GM18909 (cell line): ENCODE measurements at regions not wholly inside any gene's neighbourhood (a gene's known extent, or its start where the extent isn't known, plus 50 kb on each side); places are given as distances from the start of the nearest gene placed in this dataset.
"Not testable (repeated sequence)": the region's sequence is repeated elsewhere in the genome, so short reads cannot be mapped to it uniquely, and the experiment has no call there.

Experiments
- ATAC-seq: cut with Tn5 transposase; IDR thresholded peaks from one replicate; pipeline ENCODE4 v1.9.1; 2021; ENCODE audit warnings: mild to moderate bottlenecking; ENCODE audit not compliant: unreplicated experiment, poor library complexity

DNA sequence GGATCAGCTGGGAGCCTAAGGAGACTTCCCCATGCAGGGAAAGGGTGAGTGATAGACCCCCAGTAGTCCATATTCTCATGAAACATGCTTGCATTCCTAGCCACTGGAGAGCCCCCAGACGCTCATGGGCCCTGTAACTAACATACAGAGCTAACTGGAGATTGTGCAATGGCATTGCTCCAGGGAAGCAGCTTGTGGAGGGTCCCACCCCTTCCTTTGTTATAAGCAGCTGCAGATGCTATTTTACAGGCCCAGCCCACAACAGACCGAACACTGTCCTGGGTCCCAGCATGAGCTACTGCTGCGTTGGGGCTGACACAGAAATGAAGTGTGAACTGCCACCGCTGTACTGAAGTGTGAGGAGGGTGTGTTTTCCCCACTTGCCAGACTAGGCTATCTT, 1465.7 kb upstream of the DIAPH2 start:
- no peak for ATAC-seq

GRCh38 chrX:95248386-95248785, 1436.3 kb upstream of the DIAPH2 start:
- no peak for ATAC-seq

DNA sequence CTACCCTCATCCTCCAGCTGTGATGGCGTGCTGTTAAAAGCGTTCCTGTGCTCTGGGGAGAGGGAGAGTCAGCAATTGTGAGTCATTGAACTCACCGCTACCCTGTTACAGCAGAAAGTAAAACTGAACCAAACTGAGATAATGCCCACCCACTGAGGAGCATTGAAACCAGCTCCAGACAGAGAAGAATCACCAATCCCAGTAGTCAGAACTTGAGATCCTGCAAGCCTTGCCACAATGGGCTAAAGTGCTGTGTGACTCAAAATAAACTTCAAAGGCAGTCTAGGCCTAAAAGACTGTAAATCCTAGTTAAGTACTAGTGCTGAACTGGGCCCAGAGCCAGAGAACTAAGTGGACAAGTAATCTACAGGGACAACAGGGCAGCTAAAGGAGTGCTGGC, 1394.2 kb upstream of the DIAPH2 start:
- no peak for ATAC-seq

GRCh38 chrX:95291561-95291960, 1393.1 kb upstream of the DIAPH2 start:
- no peak for ATAC-seq

GRCh38 chrX:95318882-95319281, 1365.8 kb upstream of the DIAPH2 start:
- ATAC-seq: peak; percentile 56

DNA sequence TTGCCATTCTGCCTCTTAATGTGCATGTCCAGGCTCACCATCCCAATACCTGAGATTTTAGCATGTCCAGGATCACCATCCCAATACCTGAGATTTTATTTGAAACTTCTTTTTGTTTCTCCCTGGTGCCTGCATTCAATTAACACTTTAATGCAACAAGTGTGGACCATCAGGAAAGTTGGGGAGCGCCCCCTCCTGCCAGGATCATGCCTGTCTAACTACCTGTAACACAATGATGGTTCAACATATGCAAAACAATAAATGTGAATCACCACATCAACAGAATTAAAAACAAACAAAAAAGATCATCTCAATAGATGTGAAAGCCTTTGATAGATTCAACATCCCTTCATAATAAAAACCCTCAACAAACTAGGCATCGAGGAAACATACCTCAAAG, 1359.5 kb upstream of the DIAPH2 start:
- ATAC-seq: no peak

DNA sequence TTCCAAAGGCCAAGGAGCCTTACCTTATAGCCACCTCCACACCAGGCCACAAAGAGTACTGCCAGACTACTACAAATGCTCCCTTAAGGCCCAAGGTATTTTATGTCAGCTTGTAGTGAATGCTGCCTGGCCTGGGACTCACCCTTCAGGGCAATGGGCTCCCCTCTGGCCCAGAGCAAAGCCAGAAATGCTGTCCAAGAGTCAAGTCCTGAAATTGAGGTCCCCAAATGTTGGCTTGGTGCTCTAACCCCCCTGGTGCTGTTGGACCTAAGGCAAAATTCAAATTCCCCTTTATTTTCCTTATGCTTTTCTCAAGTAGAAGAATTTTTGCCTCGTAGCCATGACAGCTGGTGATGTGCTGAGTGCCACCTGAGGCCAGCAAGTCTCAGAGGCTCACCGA, 1354.3 kb upstream of the DIAPH2 start:
- ATAC-seq: no peak

DNA sequence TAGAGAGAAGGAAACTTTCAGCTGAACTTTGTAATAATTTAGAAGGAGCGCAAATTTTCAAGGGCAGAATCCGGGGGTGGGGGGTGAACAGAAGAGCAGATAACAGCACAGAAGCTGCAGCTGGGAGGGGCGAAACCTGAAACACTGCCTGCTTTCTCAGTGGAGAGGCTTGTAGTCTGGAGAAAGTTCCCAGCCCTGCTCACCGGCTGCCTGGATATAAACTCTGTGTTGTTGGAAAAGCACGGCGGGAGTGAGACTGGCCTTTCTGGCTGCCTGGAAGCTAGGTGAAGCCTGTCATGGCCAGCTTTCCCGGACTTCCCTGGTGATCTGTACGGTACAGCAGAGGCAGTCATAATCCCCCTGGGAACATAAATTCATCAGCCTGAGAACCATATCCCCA, 1352.1 kb upstream of the DIAPH2 start:
- ATAC-seq: no peak

- no peak for ATAC-seq
These were observed 1337.8 kb upstream of the DIAPH2 start for GRCh38 chrX:95346856-95347255.

DNA sequence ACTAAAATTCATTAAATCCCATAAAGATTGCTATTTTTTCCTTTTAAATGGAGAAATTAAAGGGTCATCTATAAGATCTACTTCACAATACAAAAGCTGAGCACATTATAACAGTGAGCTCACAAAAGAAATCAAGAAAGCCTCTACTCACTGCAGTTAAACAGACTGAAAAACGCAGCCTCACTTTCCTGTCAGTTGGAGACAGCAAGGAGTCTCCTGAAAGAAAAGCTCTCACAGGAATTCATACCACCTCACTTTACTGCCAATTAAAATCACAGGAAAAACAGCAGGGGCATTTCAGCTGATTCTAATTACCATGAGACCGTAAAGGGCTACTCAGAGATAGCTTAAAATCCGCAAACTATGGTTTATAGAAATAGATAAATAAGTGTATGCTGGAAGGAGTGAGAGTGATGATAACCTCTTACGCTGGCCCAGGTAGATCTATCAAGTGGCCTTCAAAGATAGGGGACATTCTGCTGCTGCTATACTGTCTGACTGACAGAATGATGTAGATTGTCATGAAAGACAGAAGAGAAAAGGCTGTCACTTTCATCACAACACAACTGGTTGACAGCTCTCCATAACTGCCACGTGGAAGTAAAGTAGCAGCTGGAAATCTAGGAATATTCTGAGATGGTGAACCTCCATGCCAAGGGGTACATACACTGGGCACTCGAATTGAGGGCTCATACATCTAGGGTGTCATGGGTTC, 1333.7 kb upstream of the DIAPH2 start:
- ATAC-seq: no peak

DNA sequence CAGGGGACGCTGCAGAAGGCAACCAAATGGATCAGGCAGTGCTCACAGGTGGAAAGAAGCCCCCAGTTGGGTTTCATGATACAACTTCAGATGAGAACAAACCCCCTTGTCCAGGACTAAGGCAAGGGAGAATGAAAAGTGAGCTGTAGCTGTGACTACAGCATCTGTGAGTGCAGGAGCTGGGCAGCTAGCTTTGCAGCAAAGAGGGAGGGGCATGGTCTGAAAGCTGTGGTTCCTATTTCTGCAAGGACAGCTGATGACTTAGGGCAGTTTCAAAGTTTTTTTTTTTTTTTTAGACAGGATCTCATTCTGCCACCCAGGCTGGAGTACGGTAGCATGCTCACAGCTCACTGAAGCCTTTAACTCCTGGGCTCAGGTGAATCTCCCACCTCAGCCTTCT, 1317.4 kb upstream of the DIAPH2 start:
- no peak for ATAC-seq

DNA sequence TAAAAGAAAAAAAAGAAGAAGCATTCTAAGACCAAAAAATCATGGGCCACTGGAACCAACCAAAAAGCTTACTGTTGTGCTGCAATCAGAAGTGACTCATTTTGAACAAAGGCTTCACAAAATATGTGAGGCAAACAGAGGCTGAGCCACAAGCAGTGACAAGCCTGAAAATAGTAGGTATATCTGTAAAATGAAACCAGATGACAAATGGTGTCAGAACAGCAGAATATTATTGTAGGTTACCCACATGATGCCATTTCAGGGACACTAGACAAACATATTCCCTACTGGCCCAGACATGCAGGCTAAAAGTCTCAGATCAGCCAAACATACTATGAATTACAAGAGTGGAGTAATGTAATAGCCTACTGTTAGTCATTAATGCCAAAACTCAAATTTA, 1301.8 kb upstream of the DIAPH2 start:
- ATAC-seq: no peak

DNA sequence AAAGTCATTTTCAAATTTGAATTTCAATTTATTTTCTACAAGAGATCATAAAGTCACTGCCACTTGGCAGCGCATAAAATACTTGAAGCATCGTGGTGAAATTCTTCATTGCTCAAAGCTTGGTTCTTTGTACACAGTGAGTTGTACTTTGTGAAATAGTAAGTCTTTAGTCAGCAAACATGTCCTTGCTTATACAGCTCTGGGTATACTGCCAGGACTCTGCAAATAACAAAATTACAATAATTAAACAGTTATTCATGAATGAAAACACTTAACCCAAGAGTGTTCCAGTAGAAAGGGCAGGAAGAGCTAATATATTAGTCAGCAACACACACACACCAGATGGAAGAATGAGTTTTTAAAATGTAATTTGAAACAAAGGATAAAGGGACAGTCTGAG, 1300.9 kb upstream of the DIAPH2 start:
- no peak for ATAC-seq

- no peak for ATAC-seq
These were observed 1257.3 kb upstream of the DIAPH2 start for GRCh38 chrX:95427389-95427788.

DNA sequence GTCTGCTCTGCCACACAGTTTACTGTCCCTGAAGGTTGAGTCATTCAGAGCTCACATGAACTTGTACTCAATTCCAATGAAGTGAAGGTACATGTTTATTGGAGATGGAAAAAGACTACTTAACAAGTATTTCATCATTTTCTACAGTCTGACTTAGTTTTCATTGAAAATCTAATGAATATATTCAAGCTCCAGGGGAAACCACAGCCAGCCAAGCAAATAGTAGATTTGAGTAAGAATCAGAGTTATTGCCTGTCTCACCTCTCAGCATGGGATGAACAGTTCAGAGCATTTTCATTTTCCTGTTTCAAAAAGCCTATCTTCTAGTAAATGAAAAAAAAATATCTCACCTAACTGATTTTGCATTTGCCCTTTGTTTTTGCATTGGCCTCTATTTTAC, 1249.4 kb upstream of the DIAPH2 start:
- ATAC-seq: no peak

GRCh38 chrX:95441836-95442235, 1242.8 kb upstream of the DIAPH2 start:
- no peak for ATAC-seq

GRCh38 chrX:95484781-95485180, 1199.9 kb upstream of the DIAPH2 start:
- ATAC-seq: no peak

- ATAC-seq: no peak
These were observed 1178.9 kb upstream of the DIAPH2 start for GRCh38 chrX:95505721-95506120.

- no peak for ATAC-seq
These were observed 1175.2 kb upstream of the DIAPH2 start for GRCh38 chrX:95509474-95509873.

DNA sequence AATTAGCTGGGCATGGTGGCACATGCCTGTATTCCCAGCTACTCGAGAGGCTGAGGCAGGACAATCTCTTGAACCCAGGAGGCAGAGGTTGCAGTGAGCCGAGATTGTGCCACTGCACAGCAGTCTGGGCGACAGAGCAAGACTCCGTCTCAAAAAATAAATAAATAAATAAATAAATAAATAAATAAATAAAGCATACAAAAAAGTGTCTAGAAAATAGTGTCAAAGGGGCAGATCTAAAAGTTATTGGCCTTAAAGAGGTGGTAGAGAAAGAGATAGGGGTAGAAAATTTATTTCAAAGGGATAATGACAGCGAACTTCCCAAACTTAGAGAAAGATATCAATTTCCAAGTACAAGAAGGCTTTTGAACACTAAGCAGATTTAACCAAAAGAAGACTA, 1160.6 kb upstream of the DIAPH2 start:
- ATAC-seq: not testable (repeated sequence)

DNA sequence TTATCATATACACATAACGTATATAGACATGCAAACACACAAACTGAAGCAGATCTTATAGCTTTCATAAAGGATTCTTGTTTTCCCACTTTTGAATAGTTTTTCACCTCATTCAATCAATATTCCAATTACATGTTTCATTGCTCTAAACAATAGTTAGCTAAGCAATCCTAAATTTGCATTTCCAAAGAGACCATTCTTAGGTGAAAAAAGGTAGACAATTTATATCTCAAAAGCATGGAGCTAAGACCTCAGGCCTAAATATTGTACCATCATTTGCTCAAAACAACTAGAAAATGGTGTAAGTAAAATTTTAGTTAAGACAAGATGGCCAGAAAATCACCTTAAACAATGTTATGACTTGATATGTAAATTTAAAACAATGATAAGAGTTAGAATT, 1148.5 kb upstream of the DIAPH2 start:
- ATAC-seq: no peak

DNA sequence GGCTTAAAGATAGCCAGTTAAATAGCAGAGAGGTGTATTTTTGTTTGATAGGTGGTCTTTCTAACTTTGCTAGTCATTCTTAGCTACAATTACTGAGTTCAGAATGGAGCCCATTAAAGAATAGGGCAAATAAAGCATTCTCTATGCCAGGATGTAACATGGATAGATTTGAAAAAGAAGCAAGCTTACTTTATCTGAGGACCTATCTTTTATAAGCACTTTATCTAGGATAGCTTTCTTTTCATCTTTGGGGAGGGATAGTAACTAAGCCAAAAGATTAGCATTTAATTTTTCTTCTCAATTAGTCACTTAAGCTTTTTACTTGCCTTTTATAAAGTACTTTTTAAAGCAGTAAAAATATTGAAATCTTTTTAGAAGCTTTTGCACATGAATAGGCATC, 1148.0 kb upstream of the DIAPH2 start:
- ATAC-seq: no peak

DNA sequence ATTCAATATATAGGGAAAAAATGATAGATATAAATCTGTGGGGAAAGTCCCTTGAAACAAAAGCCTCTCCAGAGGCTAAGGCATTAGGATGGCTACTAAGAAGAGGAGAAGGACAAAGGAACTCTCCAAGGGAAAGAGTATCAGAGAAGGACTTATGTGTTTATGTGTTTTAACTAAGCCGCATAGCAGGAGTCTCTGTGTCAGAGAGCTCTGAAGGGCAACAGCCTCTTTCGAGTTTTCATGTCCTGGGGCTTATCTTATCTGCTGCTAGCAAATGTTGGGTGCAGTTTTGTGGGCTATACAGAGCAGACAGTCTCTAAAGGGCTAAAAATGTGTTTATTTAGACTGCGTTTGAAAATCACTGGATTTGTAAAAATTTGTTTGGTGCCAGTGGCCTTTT, 1145.6 kb upstream of the DIAPH2 start:
- no peak for ATAC-seq
